ENCODE measurements at regions not wholly inside any gene's neighbourhood (a gene's known extent, or its start where the extent isn't known, plus 50 kb on each side); places are given as distances from the start of the nearest gene placed in this dataset.
A peak's percentile ranks its signal among the peaks of the same experiment; 100 is the strongest.

GRCh38 chr12:67797185-67797741, 148.7 kb downstream of the DYRK2 start:
- DNase-seq (ENCODE audit: low read depth in 2 of 2), result no peak

- no peak for DNase-seq (ENCODE audit: low read depth in 2 of 2)
Measured at GRCh38 chr12:67797753-67798152, 149.2 kb downstream of the DYRK2 start.

GRCh38 chr12:67798768-67799167, 150.2 kb downstream of the DYRK2 start:
- DNase-seq (ENCODE audit: low read depth in 2 of 2), result no peak

GRCh38 chr12:67802731-67803130, 154.2 kb downstream of the DYRK2 start:
- DNase-seq (ENCODE audit: low read depth in 2 of 2), result no peak

- DNase-seq (ENCODE audit: low read depth in 2 of 2), result no peak
Measured at GRCh38 chr12:67803278-67803993, 154.9 kb downstream of the DYRK2 start.

- DNase-seq (ENCODE audit: low read depth in 2 of 2), result peak; percentile 25 to 46
Measured at GRCh38 chr12:67804168-67804567, 155.6 kb downstream of the DYRK2 start.

GRCh38 chr12:67807814-67808213, 159.3 kb downstream of the DYRK2 start:
- no peak for DNase-seq (ENCODE audit: low read depth in 2 of 2)

GRCh38 chr12:67810166-67810565, 161.6 kb downstream of the DYRK2 start:
- no peak for DNase-seq (ENCODE audit: low read depth in 2 of 2)

GRCh38 chr12:67811437-67812361, 163.2 kb downstream of the DYRK2 start:
- no peak for DNase-seq (ENCODE audit: low read depth in 2 of 2)

- no peak for DNase-seq (ENCODE audit: low read depth in 2 of 2)
Measured at GRCh38 chr12:67813456-67813904, 164.9 kb downstream of the DYRK2 start.

GRCh38 chr12:67816269-67816668, 167.7 kb downstream of the DYRK2 start:
- DNase-seq (ENCODE audit: low read depth in 2 of 2), result no peak

GRCh38 chr12:67818459-67818903, 169.9 kb downstream of the DYRK2 start:
- no peak for DNase-seq (ENCODE audit: low read depth in 2 of 2)

GRCh38 chr12:67819902-67820301, 169.3 kb upstream of the IFNG-AS1 start:
- no peak for DNase-seq (ENCODE audit: low read depth in 2 of 2)

GRCh38 chr12:67820694-67821093, 168.6 kb upstream of the IFNG-AS1 start:
- no peak for DNase-seq (ENCODE audit: low read depth in 2 of 2)

GRCh38 chr12:67822826-67823225, 166.4 kb upstream of the IFNG-AS1 start:
- DNase-seq (ENCODE audit: low read depth in 2 of 2), result no peak

GRCh38 chr12:67826148-67826547, 163.1 kb upstream of the IFNG-AS1 start:
- no peak for DNase-seq (ENCODE audit: low read depth in 2 of 2)

- DNase-seq (ENCODE audit: low read depth in 2 of 2), result no peak
Measured at GRCh38 chr12:67826946-67827720, 162.1 kb upstream of the IFNG-AS1 start.

- peak; percentile 28 to 53 for DNase-seq (ENCODE audit: low read depth in 2 of 2)
Measured at GRCh38 chr12:67827820-67828383, 161.3 kb upstream of the IFNG-AS1 start.

- DNase-seq (ENCODE audit: low read depth in 2 of 2), result no peak
Measured at GRCh38 chr12:67829896-67830295, 159.4 kb upstream of the IFNG-AS1 start.

GRCh38 chr12:67832155-67832554, 157.1 kb upstream of the IFNG-AS1 start:
- no peak for DNase-seq (ENCODE audit: low read depth in 2 of 2)

GRCh38 chr12:67833602-67834001, 155.6 kb upstream of the IFNG-AS1 start:
- no peak for DNase-seq (ENCODE audit: low read depth in 2 of 2)

Data from stimulated activated CD8-positive, alpha-beta memory T cell treated with anti-CD3 and anti-CD28 coated beads, Interleukin-15, amount 100 ng/mL, for 48 hours (primary cell).